ENCODE measurements at regions not wholly inside any gene's neighbourhood (a gene's known extent, or its start where the extent isn't known, plus 50 kb on each side); places are given as distances from the start of the nearest gene placed in this dataset.

DNA sequence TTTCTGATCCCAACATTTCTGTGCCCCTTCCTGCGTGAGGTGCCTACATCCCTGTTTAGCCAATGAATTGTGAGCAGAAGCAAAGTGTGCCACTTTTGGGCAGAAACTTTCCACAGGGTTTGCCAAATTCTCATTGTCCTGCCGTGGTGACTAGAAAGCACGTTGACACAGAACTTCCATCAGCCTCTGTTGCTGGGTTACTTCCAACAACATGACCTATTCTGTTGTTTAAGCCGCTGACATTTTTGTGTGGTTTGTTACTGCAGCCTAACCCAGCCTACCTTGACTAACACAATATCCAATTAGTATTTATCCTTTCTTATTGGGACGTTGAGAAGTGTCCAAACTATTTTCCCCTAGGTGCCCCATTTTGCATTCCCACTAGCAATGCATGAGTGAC is 136.8 kb downstream of the URB2 start:
- DNase-seq, result no peak

DNA sequence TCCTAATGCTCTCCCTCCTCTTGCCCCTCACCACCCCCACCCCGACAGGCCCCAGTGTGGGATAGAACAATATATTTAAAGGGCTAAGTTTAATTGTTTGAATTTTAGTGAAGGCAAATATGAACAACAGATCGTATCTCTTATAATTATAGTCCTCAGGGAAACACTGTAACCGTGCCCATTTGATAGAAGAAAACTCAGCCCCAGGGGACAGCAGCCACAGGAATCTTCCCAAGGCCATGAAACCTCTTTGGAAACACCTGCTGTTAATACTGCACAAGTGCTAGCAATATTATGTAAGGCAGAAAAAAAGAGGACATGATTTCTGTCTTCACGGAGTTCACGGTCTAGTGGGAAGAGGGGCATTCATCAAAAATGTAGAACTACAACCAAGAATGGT is 142.2 kb downstream of the URB2 start:
- DNase-seq, result no peak

DNA sequence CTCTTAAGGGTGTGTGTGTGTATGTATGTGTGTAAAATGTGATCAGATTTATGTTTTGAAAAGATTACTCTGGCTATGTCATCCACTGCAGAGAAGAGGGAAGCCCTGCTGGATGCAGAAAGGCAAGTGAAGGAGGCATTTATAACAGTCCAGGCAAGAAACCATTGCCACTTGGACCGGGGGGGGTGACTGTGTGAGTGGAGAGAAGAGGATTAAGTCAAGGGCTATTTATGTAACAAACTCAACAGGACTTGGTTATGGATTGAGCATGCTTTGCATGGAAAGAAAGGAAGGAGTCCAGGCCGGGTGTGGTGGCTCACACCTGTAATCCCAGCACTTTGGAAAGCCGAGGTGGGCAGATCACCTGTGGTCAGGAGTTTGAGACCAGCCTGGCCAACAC is 143.0 kb downstream of the URB2 start:
- no peak for DNase-seq

DNA sequence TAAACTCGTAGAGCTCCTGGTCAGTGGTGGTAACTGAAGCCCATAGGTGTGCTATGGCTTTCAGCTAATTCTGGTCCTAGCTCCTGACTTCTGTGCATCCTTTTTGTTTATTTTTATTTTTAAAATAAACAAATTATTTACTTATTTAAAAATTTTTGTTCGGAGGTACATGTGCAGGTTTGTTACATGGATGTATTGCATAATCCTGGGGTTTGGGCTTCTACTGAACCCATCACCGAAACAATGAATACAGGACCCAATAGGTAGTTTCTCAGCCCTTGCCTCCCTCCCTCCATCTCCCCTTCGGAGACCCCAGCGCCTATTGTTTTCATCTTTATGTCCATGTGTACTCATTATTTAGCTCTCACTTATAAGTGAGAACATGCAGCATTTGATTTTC is 143.8 kb downstream of the URB2 start:
- no peak for DNase-seq

DNA sequence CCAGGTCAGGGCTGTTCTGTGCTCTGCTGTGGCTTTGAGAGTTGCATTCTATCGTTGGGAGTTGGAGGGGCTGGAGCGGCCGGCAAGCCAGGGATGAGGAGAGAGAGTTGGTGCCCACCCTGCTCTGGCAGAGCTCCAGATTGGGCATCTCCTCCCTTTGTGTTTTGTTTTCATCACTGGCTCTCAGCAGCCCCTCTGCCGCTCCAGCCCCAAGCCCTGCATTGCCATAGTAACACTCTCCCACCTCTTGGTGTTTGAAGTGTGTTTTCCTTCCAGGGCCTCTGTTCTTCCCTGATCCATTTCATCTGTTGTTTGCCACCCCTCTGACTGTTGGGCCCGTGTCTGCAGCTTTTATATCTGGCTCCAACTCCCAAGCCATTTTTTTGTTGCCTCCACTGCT is 152.7 kb downstream of the URB2 start:
- DNase-seq, result no peak

DNA sequence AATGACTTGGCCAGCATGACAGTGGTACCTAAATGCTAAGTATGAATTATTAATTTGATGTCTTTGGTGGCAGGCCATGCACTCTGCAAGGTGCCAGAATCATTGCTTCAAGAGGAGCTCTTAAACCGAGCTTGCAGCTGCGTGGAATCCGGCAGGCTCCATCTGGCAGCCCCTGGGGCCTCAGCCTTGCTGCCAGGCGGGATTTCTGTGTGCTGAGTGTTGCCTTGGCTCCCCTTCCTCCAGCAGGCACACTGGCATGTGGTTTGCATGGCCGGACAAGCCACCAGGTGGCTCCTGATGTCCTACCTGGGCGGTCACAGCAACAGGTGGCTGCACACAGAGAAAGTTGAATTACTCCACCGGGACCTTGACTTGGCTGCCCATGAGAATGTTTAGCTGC is 155.4 kb downstream of the URB2 start:
- no peak for DNase-seq

DNA sequence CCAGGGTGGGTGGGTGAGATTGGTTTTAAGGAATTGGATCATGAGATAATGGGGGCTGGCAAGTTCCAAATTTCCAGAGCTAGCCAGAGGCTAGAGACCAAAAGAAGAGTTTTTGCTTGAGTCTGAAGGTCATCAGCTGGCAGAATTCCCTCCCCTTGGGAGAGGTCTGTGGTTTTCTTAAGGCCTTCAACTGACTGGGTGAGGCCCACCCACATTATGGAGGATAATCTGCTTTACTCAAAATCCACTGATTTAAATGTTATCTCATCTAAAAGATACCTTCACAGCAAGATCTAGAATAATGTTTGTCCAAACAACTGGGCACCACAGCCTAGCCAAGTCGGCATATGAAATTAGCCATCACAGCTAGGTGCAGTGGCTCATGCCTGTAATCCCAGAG is 156.4 kb downstream of the URB2 start:
- DNase-seq, result no peak

DNA sequence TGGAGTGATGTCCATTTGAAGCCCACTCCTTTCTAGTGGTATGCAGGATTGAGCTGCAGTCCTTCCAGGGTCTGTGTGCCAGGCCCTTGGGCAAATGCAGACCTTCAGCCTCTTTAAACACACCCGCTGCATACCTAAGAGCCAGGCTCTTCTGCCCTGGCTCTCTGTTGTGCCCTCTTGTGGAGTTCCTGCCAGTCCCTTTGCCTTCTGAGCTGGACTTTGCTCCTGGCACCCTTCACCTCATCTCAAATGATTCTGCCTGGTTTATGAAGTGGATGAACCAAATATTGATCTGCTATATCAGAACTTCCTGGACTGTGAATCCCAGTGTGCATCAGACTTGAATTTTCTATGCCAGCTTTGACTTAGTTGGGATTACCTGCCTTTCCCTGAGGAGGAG is 158.8 kb downstream of the URB2 start:
- no peak for DNase-seq

DNA sequence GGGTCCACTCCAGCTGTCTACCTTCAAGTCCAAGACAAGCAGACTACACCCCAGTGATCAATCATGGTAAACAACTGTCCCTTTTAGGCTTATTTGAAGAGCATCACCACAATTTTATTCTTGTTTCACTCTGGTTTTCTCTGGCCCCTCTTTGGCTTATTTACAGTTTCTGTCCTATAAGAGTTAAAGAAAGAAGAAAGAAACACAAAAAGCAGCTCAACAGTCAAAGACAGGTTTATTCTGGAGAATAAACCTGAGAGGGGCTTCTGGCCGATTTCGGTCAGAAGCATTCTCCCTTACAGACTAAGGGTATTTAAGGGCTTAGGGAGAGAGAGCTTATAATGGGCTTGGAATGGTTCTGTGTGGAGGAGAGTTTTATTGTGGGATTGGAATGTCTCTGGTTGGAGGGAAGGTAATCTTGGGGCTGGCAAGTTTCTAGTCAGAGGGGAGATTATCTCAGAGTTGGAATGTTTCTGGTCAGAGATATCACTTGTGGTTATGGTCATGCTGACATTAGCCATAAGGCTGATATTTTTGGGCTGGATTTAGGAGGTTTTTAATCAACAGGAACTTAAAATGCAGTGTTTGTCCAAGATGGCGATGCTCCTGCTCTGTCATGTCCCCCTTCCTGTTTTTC is 161.0 kb downstream of the URB2 start:
- DNase-seq, result no peak

DNA sequence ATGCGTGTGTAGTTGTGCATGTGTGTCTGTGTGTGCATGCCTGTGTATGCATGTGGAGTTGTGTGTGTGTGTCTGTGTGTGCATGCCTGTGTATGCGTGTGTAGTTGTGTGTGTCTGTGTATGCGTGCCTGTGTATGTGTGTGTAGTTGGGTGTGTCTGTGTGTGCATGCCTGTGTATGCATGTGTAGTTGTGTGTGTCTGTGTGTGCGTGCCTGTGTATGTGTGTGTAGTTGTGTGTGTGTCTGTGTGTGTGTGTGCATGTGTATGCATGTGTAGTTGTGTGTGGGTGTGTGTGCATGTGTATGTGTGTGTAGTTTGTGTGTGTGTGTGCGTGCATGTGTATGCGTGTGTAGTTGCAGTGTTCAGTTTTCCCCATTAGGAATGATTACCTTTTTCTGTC is 162.0 kb downstream of the URB2 start:
- no peak for DNase-seq

DNA sequence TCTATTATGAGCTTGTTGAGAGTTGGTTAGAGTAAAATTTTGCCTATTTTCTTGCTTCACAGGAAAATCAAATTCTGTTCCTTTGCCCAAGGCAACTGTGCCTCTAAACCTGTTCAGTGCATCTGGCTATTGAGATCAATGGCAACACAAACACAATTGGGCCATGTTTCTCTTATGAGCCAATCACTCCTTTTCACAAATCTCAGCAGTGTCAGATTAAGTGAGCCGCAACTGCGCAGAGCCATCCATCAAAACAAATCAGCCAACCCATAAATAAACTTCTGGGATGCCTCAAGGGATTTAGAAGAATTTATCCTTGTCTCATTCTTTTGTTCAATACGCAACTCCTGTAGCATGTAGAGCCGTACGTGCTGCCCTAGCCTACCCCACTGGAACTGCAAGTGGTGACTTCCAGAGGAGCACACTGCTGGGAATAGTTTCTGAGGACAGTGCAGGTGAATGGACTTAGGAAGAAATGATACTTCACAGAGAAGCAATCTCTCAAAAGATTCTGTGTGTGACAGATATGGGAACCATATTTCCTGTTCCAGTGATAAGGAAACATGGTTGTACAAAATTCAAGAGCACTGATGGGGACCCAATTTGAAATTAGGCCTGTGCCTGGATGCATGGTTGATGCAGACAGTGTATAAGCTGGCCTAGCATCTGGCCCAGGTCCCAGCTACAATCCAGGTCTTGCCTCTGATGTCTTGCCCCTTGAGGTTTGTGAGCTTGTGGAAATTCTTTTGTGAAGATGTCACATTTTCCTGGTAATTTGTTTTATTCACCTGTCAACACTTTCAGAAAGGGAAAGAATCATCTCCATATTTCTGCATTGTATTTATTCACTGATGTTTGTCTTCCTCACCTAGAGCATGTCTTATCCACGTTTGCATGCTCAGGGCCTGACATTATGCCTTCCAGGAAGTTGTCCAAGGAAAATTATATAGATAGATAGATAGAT is 166.2 kb downstream of the URB2 start:
- no peak for DNase-seq

DNA sequence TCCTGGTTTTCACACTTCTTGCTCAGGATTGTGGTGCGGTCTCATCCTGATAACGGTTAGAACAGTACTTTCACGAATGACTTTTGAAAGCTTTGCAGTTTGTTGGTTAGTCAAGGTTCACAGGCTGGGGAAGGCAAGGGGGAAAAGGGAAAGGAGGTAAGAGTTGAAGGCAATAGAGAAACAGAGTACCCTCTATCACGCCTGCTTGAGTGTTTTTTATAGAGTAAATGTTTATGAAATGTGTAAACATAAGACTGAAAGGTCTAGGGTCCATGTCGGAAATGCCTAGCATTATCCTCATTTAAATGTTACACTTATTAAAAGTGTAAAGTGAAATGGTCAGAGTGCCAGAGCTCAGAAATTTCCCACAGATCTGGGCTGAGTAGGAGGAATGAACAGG is 167.4 kb downstream of the URB2 start:
- no peak for DNase-seq

DNA sequence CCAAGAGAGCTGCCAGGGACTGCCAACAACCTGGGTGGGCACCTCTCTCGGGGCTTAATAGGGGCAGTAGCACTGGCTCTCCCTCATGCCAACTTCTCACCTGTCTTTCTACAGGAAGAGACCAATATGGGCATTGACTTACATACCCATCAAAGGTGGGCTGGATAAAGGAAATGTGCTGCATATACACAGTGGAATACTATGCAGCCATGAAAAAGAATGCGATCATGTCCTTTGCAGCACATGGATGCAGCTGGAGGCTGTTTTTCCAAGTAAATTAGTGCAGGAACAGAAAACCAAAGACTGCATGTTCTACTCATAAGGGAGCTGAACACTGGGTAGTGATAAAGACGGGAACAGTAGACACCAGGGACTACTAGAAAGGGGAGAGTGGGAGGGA is 172.5 kb downstream of the URB2 start:
- no peak for DNase-seq

DNA sequence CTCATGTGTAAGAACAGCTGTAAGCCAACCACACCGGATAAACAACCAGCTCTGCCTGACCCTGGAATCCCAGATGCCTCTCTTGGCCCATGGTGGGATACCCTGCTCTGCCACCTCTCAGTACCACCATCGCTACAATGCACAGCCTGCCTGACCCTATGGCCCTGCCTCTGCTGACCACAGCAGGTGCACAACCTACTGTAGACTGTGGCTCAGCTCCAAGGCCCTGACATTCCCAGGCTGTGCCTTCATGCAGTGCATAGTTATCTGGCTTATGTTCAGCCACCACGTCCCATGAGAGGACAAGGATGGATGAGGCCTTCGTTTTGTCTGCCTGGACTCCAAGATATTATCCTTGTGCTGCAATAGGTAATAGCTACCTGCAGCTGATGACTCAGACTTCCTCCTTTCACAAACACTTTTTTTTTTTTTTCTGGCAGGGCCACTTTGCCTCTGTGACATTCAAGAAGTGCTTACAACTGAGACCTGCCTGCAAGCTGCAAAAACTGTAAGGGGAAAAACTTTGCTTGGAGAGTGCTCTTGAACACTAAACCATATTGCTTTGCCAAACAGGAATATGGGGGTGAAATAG is 177.7 kb downstream of the URB2 start:
- DNase-seq, result no peak

DNA sequence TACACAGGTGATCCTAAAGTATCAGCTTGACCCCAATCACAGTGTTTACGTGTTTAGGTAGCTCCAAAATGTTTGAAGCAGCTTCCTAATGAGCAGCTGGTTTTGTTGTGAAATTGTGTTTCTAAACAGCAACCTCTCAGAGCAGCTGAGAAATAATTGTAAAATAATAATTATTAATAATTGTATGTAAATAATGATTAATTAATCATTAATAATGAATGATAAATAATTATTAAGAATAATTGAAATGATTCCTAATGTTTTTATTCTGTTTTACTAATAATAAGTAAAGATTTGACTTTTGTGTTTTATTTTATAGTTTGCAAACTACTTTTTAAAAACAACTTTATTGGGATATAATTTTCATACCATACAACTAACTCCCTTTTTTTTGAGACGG is 182.2 kb downstream of the URB2 start:
- no peak for DNase-seq

DNA sequence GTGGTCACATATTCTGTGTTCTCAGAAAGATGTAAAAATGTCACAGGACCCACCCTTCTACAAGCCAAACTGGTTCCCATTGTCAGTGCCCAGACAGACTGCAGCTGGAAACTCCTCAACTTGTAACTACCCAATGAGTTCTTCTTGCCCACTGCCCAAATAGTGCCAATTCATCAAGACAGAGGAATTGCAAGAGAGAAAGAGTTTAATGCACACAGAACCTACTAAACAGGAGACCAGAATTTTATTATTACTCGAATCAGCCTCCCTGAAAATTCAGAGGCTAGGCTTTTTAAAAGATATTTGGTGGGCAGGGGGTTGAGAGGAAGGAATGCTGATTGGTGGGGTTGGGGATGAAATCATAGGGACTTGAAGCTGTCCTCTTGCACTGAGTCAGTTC is 184.1 kb downstream of the URB2 start:
- no peak for DNase-seq

DNA sequence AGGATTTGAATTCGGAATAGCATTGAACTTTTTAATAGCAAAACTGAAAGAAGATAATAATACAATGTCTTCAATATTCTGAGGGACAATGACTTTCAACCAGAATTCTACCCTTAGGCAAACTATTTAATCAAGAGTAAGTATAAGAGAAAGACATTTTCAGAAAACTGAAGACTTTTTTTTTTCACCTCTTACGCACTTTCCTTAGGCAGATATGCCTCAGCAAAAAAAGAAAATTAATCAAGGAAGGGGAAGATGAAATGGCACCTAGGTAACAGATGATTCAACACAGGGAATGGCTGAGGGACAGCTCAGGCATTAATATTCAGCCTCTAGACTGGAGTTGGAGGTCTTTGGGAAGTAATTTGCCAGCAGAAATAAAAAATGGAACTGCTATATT is 184.9 kb downstream of the URB2 start:
- DNase-seq, result no peak

DNA sequence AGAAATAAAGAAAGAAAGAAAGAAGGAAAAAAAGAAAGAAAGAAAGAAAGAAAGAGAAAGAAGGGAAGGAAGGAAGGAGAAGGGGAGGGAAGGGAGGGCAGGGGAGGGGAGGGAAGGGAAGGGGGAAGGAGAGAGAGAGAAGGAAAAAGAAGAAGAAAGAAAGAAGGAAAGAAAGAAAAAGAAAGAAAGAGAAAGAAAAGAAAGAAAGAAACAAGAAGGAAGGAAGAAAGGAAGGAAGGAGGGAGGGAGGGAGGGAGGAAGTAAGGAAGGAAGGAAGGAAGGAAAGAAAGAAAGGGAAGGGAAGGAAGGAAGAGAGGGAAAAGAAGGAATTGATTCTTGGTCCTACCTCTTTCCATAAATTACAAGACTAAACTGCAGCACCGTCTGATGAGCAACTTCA is 186.1 kb downstream of the URB2 start:
- no peak for DNase-seq

DNA sequence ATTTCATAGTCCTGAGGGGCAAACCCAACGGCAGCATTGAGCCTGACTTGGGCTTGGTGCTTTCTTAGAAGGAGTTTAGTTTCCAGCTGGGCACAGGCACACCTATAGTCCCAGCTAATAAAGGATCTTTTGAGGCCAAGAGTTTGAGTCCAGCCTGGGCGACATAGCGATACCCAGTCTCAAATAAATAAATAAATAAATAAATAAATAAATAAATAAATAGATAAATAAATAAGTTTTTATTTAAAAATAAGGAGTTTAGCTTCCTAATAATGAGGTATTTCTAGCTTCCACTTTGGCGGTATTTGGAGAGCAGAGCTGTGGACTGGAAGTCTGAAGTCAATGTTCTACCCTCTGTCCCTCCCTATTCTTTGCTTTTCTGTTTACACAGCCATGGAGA is 186.6 kb downstream of the URB2 start:
- no peak for DNase-seq

DNA sequence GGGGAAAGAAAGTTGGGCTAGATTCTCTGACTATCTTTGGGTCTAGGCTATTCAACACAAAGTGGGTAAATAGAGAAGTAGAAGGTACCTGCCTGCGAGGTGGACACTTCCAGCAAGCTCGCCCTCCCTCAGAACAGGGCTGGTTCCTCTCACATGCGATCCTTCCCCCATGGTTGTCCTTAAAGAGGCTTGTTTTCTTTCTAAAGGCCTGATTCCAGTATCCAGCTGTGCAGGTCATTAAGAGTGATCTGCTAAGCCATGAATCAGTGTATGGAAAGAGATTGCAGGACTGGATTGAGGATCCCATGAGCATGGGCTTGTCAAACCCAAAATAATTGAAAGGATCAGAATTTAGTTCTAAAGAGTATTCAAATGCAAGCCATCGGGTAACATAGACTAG is 189.0 kb downstream of the URB2 start:
- DNase-seq, result no peak

DNA sequence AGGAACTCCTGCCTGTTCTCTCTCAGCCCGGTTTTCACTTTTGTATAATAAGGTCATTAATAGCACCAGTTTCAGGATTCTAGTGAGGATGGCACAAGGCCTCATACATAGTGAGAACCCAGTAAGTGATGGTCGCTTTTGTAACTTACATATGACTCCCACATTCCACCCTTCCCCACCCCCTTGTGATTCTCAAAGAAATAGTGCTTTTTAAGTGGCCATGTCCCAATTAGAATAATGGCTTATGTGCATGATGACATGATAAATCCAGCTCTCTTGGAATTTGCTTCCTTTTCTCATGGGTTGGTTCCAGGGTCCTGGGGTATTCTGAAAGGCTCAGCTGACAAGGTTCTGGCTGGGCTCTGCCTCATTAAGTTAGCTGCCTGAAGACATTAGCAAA is 189.9 kb downstream of the URB2 start:
- no peak for DNase-seq

DNA sequence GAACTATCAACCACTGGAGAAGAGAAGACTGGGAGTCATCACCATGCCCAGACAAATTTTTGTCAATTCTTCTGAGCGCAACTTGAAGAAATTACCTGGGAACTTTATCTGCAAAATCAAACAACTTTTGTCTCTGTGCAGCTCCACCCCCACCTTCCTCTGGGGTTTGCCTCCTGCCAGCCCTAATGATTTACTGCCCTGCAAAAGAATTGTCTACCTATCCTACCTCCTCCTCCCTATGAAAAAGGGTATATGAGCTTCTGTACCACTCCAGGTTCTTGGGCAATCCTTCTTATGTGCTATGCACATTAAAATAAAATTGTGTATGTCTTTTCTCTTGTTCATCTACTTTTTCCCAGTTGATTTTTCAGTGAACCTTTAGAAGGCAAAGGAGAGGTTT is 191.9 kb downstream of the URB2 start:
- no peak for DNase-seq

DNA sequence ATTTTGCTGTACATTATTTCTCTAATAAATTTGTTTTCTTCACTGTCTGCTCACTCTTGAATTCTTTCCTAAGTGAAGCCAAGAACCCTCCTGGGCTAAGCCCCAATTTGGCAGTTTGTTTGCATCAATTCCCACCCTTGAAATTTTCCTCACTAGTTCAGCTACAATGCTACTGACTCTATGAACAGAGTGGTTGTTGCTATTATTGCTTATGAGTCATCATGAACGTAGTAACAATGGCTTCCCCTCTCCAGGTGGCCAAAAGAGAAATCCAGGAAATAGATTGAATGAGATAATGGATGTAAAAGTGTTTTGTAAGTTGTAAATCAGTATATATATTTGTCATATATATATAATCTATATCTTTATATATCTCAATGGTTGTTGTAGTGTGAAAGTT is 193.0 kb downstream of the URB2 start:
- DNase-seq, result no peak

DNA sequence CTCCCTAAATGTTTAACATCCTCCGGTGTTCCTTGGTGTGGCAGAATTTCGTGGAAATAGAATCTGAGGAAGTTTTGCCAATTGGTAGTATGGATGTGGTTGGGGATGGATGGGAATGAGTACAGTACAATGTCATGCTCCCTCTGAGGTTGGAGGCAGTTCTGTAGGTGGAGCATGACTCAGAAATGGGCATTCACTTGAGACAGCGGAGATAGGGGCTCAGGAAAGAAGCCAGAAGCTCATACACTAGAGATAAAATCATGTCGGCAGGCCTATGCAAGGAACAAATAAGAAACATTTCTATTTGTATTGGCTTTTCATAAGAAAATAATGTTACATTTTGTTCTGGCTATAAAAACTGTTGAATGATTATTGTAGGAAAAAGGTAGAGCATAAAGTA is 196.0 kb downstream of the URB2 start:
- no peak for DNase-seq
